ENCODE measurements at regions not wholly inside any gene's neighbourhood (a gene's known extent, or its start where the extent isn't known, plus 50 kb on each side); places are given as distances from the start of the nearest gene placed in this dataset.

- TF ChIP-seq, protein P1, sequence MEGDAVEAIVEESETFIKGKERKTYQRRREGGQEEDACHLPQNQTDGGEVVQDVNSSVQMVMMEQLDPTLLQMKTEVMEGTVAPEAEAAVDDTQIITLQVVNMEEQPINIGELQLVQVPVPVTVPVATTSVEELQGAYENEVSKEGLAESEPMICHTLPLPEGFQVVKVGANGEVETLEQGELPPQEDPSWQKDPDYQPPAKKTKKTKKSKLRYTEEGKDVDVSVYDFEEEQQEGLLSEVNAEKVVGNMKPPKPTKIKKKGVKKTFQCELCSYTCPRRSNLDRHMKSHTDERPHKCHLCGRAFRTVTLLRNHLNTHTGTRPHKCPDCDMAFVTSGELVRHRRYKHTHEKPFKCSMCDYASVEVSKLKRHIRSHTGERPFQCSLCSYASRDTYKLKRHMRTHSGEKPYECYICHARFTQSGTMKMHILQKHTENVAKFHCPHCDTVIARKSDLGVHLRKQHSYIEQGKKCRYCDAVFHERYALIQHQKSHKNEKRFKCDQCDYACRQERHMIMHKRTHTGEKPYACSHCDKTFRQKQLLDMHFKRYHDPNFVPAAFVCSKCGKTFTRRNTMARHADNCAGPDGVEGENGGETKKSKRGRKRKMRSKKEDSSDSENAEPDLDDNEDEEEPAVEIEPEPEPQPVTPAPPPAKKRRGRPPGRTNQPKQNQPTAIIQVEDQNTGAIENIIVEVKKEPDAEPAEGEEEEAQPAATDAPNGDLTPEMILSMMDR (IDR thresholded peaks at IDR 0.05) = no peak
- no peak for TF ChIP-seq POLR2A (IDR thresholded peaks at IDR 0.05)
Measured at GRCh38 chr4:19167311-19167710, 1084.4 kb upstream of the SLIT2 start.

Data from esophagus squamous epithelium (tissue), 4 donors.